Stimulated activated CD8-positive, alpha-beta memory T cell treated with anti-CD3 and anti-CD28 coated beads, Interleukin-2, amount 100 ng/mL, for 1 hour (primary cell): ENCODE measurements at regions not wholly inside any gene's neighbourhood (a gene's known extent, or its start where the extent isn't known, plus 50 kb on each side); places are given as distances from the start of the nearest gene placed in this dataset.
"Not testable (repeated sequence)": the region's sequence is repeated elsewhere in the genome, so short reads cannot be mapped to it uniquely, and the experiment has no call there.

ENCODE experiments used
- DNase-seq, 2 donors: peaks; one replicate each; pipeline ENCODE4 v3.0.0-alpha.2; 2020; ENCODE audit warnings: low read depth in 2 of 2

DNA sequence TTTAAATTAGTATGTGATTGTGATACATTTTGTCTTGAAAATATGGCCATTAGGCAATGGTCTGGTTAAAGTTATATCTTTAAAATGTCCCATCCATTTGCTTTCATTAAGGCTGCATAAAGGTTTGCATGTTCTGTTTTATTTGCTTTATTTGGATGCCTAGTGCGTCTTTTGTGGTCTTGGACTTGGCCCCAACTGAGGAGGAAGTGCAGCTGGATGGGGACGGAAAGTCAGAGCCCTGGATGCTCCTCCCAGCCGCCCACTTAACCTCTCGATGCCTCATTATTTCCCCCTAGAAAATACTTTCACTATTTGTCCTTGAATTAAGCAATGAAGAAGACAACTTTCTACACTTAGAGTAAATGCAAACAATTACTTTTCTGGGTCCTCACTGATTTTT is 898.2 kb downstream of the MCTP2 start:
- DNase-seq: no peak

- no peak for DNase-seq
Measured at GRCh38 chr15:95131131-95131556, 899.8 kb downstream of the MCTP2 start.

- no peak for DNase-seq
Measured at GRCh38 chr15:95132774-95133173, 901.4 kb downstream of the MCTP2 start.

GRCh38 chr15:95134431-95135110 is 903.2 kb downstream of the MCTP2 start:
- no peak for DNase-seq

- no peak for DNase-seq
Measured at GRCh38 chr15:95138604-95139270, 907.4 kb downstream of the MCTP2 start.

DNA sequence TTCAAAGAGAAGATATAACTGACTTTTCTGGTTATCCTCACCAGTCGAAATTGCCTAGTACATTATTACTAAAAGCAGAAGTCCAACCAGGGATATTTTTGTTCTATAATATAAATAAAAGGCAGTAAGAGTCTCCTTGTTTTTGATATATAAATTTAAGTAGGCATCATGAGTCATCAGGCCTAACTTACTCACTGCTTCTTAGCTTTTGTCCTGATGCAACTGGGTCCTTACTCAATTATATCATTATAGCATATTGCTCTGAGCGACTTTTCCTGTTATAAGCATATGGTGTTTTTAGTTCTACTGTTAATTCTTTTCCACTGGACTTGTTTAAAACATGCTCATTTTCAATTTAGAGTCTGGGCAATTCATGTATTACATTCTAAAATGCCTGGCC is 910.1 kb downstream of the MCTP2 start:
- no peak for DNase-seq

GRCh38 chr15:95142531-95142930 is 911.2 kb downstream of the MCTP2 start:
- DNase-seq: no peak

DNA sequence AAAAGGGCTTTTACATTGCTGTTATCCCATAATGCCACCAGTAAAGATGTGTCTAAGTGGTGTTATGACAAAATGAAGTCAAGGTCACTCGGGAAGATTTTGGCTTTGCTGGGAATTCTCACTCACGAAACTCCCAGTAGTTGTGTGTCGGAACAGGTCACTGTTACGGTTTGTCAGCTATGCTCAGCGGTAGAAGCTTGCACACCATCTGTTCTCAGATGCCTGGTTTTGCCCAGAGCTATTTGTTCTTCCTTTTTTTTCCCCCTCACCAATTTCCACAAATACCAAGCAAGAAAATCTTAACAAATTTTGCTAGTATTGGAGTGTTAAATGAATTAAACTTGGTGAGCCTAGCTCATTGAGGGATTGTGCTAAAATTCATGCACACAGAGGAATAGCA is 915.1 kb downstream of the MCTP2 start:
- DNase-seq: no peak

- DNase-seq: no peak
Measured at GRCh38 chr15:95148183-95148582, 916.8 kb downstream of the MCTP2 start.

DNA sequence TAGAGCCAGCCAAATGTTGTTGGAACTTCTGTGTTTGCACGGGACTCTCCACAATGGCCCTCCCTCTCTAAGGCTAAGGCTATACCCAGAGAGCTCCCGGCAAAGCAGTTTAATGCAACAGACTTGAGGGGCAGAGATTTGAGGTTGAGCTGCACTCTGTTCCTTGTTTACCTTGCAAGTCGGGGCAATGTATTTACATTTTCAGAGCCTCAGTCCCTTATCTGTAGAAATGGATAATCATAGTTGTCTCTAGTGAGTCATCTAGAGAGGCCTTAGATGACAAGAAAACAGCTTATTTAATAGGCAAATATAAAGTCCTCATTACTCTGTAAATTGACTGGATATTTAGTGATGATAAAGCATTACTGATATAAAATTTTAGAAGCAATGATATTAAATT is 917.7 kb downstream of the MCTP2 start:
- DNase-seq: no peak

DNA sequence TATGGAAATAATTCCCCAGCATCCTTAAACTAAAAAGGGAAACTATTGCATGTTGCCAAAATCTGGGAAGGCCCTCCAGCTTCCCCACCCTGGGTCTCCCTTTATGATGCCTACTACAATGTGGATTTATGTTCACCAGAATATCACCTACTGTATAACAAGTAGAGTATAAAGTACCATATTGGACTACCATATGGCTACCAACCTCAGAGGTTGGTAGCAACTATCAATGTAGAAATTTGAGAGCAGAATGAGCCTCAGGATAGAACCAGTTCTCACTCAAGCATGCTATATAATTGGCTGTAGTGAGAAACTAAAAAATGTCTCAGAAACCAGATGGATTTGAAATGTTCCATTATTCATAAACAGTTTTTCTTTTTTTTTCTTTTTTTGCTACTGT is 918.4 kb downstream of the MCTP2 start:
- DNase-seq: no peak

DNA sequence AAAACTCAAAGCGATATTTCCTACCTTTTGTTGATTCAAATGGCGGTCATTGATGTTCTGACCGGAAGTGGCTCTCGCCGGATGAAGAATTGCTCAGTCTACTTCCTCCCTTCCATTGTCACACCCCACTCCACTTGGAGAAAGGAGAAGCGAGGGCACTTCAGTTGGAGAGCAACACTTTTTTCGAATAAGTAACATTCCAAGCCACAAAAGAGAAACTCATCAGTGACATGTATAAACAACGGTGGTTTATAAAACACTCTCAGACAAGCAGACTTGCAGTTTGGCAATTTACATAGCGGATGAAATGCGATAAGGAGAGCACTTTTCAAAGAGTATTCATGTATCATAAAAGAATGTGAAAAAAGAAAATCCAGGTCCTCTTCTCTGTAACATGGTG is 919.1 kb downstream of the MCTP2 start:
- no peak for DNase-seq

DNA sequence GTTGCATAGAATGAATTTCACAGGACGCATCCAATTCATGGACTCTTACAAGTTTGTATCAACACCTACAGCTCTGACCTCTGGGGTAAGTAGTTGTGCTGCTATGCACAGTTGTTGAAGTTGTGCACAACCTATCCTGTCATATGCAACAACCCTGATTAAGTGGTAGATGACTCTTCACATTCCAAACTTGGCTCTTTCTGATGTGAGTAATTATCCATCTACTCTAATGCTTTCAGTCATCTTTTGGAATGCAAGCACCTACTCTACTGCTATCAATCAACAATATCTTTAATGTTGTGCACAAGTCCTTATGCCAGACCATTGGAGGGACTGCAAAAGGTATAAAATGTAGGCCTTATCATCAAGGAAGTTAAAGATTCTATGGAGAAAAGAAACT is 921.4 kb downstream of the MCTP2 start:
- DNase-seq: no peak

GRCh38 chr15:95153201-95153600 is 921.8 kb downstream of the MCTP2 start:
- not testable (repeated sequence) for DNase-seq

GRCh38 chr15:95160316-95160715 is 929.0 kb downstream of the MCTP2 start:
- DNase-seq: no peak

- no peak for DNase-seq
Measured at GRCh38 chr15:95162069-95162468, 930.7 kb downstream of the MCTP2 start.

DNA sequence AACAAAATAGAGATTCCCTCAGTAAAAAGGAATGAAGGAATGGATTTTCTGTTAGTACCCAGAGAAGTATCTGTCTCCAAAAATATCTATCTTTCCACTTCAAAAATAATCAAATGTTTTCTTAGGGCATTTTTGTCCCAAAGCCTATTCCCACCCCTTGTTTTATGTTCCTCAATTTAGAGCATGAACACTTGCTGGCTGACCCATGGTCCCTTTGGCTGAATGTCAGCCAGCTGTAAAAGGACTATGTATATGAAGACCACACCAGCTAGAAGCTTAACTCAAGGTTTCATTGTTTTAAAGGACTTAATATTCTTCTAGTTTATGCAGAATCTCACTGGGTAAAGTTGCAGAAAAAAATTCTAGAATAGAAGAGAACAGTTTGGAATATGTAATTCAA is 931.2 kb downstream of the MCTP2 start:
- no peak for DNase-seq

- no peak for DNase-seq
Measured at GRCh38 chr15:95162967-95163531, 931.7 kb downstream of the MCTP2 start.

- no peak for DNase-seq
Measured at GRCh38 chr15:95168152-95168551, 936.8 kb downstream of the MCTP2 start.

DNA sequence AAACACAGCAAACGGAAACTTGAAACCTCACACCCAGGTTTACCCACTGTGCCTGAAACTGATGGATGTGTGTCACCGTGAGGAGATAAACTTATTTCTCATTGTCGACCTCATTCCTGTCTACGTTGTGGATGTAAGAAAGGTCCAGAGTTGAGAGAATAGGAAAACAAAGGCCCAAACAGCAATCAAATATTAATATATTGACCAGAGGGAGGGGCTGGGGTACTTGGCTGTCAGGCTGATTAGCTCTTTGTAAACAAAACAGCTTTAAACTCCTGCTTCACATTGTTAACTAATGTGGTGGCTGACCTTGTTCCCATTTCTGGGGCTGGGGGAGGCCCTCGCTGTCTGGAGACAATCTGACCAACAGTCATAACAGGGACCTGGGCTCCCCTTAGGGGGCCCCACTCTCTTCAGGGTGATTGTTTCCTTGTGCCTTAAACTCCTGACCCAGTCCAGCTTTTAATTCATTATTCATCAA is 937.6 kb downstream of the MCTP2 start:
- no peak for DNase-seq

- no peak for DNase-seq
Measured at GRCh38 chr15:95169541-95170459, 938.4 kb downstream of the MCTP2 start.
